OCI-LY3 (cell line): ENCODE measurements at regions not wholly inside any gene's neighbourhood (a gene's known extent, or its start where the extent isn't known, plus 50 kb on each side); places are given as distances from the start of the nearest gene placed in this dataset.

Source experiments
- CTCF ChIP-seq: fragments of 200-600, 300-600 bp; sonication (generic); IDR thresholded peaks from 2 replicates; pipeline ENCODE4 v1.5.1; 2014; ENCODE audit warnings: antibody characterized with exemption, low read length, low read depth
- EZH2phosphoT487 ChIP-seq: fragments of 200-600 bp; shearing (Covaris generic); IDR thresholded peaks from 2 replicates; pipeline ENCODE4 v1.6.1; 2018; ENCODE audit warnings: antibody characterized with exemption, mixed run types, low read depth

DNA sequence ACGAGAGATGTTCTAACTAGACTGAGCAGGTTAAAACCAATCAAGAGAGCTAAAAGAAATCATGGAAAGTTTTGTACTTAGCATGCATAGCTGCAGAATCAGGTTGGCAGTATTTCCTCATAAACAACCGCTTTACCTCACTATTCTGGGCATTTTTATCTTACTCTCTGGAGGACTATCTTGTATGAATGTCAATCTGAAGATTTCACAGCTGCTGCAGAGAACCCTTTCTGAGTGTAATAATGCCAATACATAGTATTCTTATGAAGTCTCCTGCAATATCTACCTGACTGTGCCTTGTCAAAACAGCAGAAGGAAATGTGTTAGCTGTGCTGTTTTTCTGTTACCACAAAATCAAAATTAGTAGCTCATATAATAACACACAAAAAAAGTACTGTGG, 705.9 kb upstream of the FSHR start:
- TF ChIP-seq CTCF (no peak), EZH2phosphoT487 (no peak)
